ENCODE measurements at regions not wholly inside any gene's neighbourhood (a gene's known extent, or its start where the extent isn't known, plus 50 kb on each side); places are given as distances from the start of the nearest gene placed in this dataset.
A peak's percentile ranks its signal among the peaks of the same experiment; 100 is the strongest.

DNA sequence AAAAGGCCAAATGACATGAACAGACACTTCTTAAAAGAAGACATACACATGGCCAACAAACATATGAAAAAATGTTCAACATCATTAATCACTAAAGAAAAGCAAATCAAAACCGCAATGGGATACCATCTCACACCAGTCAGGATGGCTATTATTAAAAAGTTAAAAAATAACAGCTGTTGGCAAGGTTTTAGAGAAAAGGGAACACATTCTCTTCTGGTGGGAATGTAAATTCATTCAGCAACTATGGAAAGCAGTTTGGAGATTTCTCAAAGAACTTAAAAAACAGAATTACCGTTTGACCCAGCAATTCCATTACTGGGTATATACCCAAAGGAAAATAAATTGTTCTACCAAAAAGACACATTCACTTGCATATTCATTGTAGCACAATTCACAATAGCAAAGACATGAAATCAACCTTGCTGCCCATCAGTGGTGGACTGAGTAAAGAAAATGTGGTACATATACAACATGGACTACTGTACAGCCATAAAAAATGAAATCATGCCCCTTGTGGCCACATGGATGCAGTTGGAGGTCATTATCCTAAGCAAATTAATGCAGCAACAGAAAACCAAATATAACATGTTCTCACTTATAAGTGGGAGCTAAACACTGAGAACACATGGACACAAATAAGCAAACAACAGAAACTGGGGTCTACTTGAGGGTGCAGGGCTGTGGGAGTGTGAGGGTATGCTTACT, 190.7 kb upstream of the MCTP2 start:
- peaks cover 2% of the 10 kb centered on the region for H3K9me3 Mint-ChIP-seq (ENCODE audit: unreplicated experiment)
- no peak for DNase-seq
- no peak overlapping the region for H3K4me3 Mint-ChIP-seq (ENCODE audit: unreplicated experiment)
- peaks cover 5% of the 10 kb centered on the region for H3K36me3 Mint-ChIP-seq (ENCODE audit: unreplicated experiment)
- TF ChIP-seq, protein P1, sequence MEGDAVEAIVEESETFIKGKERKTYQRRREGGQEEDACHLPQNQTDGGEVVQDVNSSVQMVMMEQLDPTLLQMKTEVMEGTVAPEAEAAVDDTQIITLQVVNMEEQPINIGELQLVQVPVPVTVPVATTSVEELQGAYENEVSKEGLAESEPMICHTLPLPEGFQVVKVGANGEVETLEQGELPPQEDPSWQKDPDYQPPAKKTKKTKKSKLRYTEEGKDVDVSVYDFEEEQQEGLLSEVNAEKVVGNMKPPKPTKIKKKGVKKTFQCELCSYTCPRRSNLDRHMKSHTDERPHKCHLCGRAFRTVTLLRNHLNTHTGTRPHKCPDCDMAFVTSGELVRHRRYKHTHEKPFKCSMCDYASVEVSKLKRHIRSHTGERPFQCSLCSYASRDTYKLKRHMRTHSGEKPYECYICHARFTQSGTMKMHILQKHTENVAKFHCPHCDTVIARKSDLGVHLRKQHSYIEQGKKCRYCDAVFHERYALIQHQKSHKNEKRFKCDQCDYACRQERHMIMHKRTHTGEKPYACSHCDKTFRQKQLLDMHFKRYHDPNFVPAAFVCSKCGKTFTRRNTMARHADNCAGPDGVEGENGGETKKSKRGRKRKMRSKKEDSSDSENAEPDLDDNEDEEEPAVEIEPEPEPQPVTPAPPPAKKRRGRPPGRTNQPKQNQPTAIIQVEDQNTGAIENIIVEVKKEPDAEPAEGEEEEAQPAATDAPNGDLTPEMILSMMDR (IDR thresholded peaks at IDR 0.05; ENCODE audit: partially characterized antibody, unreplicated experiment): peak; percentile 21
- H3K27ac Mint-ChIP-seq (ENCODE audit: unreplicated experiment): no peak overlapping the region
- H3K27me3 Mint-ChIP-seq (ENCODE audit: unreplicated experiment): peaks cover 7% of the 10 kb centered on the region
- no peaks in the 10 kb centered on the region for H3K4me1 Mint-ChIP-seq (ENCODE audit: low read depth, unreplicated experiment)

GRCh38 chr15:94036156-94036555, 195.2 kb upstream of the MCTP2 start:
- Mint-ChIP-seq H3K27me3 (ENCODE audit: unreplicated experiment) (peaks cover 3% of the 10 kb centered on the region), H3K9me3 (ENCODE audit: unreplicated experiment) (peaks cover 2% of the 10 kb centered on the region), H3K4me3 (ENCODE audit: unreplicated experiment) (no peak overlapping the region), H3K27ac (ENCODE audit: unreplicated experiment) (no peak overlapping the region), H3K36me3 (ENCODE audit: unreplicated experiment) (peaks cover 5% of the 10 kb centered on the region), H3K4me1 (ENCODE audit: low read depth, unreplicated experiment) (no peaks in the 10 kb centered on the region)
- TF ChIP-seq, protein P1 (IDR thresholded peaks at IDR 0.05; ENCODE audit: partially characterized antibody, unreplicated experiment): no peak
- no peak for DNase-seq

DNA sequence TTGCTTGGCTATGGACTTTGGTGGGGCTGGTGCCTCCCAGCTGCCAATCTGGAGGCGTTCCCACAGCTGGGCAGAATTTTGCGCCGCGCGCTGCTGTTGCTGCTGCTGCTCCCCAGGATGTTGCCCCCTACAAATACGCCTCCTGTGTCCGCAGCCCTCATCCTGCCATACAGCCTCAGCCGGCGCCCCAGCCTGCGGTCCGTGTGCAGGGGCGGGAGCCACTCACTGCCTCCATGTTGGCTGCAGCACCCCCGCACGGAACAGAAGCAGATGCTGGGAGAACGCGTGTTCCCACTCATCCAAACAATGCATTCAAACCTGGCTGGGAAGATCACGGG, 197.7 kb upstream of the MCTP2 start:
- TF ChIP-seq, protein P1 (IDR thresholded peaks at IDR 0.05; ENCODE audit: partially characterized antibody, unreplicated experiment): no peak
- Mint-ChIP-seq H3K4me1 (ENCODE audit: low read depth, unreplicated experiment) (no peaks in the 10 kb centered on the region), H3K27me3 (ENCODE audit: unreplicated experiment) (peaks cover 3% of the 10 kb centered on the region), H3K9me3 (ENCODE audit: unreplicated experiment) (peaks cover 2% of the 10 kb centered on the region), H3K27ac (ENCODE audit: unreplicated experiment) (no peak overlapping the region), H3K36me3 (ENCODE audit: unreplicated experiment) (peaks cover 5% of the 10 kb centered on the region), H3K4me3 (ENCODE audit: unreplicated experiment) (no peak overlapping the region)
- no peak for DNase-seq

DNA sequence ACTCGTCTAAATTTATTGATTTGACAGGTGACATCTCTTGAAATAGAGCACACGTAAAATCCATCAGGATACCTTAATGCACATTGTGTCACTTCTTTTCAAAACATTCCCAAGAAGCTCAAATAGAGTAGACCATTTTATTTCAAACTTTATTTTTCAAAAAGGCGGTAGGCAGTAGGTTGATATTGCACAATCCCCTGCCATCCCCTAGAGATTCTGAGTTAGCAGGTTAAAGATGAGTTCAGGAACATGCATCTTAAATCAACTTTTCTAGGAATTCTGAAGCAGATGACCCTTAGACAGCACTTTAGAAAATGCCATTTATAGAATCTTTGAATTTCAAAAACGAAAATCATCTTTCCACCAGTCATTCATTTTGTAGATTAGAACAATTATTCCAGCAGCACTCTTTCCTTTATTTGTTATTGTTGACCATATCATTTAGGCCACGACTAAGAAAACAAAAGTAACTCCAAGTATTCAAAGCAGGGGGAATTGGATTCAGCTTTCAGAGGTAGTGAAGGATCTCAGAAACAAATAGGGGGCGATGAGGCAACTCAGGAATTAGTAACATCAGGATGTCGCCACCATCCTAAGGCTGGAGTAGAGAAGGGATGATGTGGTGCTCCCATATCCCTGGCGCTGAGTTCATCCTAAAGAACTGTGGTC, 198.2 kb upstream of the MCTP2 start:
- peaks cover 5% of the 10 kb centered on the region for H3K27me3 Mint-ChIP-seq (ENCODE audit: unreplicated experiment)
- H3K9me3 Mint-ChIP-seq (ENCODE audit: unreplicated experiment): peaks cover 2% of the 10 kb centered on the region
- TF ChIP-seq, protein P1 (IDR thresholded peaks at IDR 0.05; ENCODE audit: partially characterized antibody, unreplicated experiment): no peak
- H3K36me3 Mint-ChIP-seq (ENCODE audit: unreplicated experiment): peaks cover 2% of the 10 kb centered on the region
- DNase-seq: no peak
- H3K4me1 Mint-ChIP-seq (ENCODE audit: low read depth, unreplicated experiment): no peaks in the 10 kb centered on the region
- no peak overlapping the region for H3K27ac Mint-ChIP-seq (ENCODE audit: unreplicated experiment)
- no peak overlapping the region for H3K4me3 Mint-ChIP-seq (ENCODE audit: unreplicated experiment)

GRCh38 chr15:94032571-94032970, 198.8 kb upstream of the MCTP2 start:
- Mint-ChIP-seq H3K27ac (ENCODE audit: unreplicated experiment) (no peak overlapping the region), H3K27me3 (ENCODE audit: unreplicated experiment) (peaks cover 5% of the 10 kb centered on the region), H3K4me3 (ENCODE audit: unreplicated experiment) (no peak overlapping the region), H3K36me3 (ENCODE audit: unreplicated experiment) (no peaks in the 10 kb centered on the region), H3K9me3 (ENCODE audit: unreplicated experiment) (no peaks in the 10 kb centered on the region), H3K4me1 (ENCODE audit: low read depth, unreplicated experiment) (no peaks in the 10 kb centered on the region)
- TF ChIP-seq, protein P1 (IDR thresholded peaks at IDR 0.05; ENCODE audit: partially characterized antibody, unreplicated experiment): no peak
- no peak for DNase-seq
